ENCODE measurements at regions not wholly inside any gene's neighbourhood (a gene's known extent, or its start where the extent isn't known, plus 50 kb on each side); places are given as distances from the start of the nearest gene placed in this dataset.

GRCh38 chr10:117662751-117663540, 120.4 kb downstream of the EMX2 start:
- DNase-seq (ENCODE audit: insufficient read length): no peak
- FAIRE-seq: no peak
- no peak for TF ChIP-seq TAF1 (IDR thresholded peaks at IDR 0.05; ENCODE audit: borderline replicate concordance, low read depth, low read length)
- no peak for TF ChIP-seq POLR2AphosphoS5 (IDR thresholded peaks at IDR 0.05; ENCODE audit: low read depth, low read length)
- no peak for TF ChIP-seq POLR2A (IDR thresholded peaks at IDR 0.05; ENCODE audit: low read depth, low read length)

- TF ChIP-seq POLR2A (IDR thresholded peaks at IDR 0.05; ENCODE audit: low read depth, low read length): no peak
- no peak for TF ChIP-seq TAF1 (IDR thresholded peaks at IDR 0.05; ENCODE audit: borderline replicate concordance, low read depth, low read length)
- TF ChIP-seq POLR2AphosphoS5 (IDR thresholded peaks at IDR 0.05; ENCODE audit: low read depth, low read length): no peak
- peak; percentile 46 for FAIRE-seq
- peak; percentile 44 for DNase-seq (ENCODE audit: insufficient read length)
These were observed 121.2 kb downstream of the EMX2 start for GRCh38 chr10:117663750-117664149.

GRCh38 chr10:117664288-117664687, 121.7 kb downstream of the EMX2 start:
- DNase-seq (ENCODE audit: insufficient read length): no peak
- FAIRE-seq: no peak
- TF ChIP-seq TAF1 (IDR thresholded peaks at IDR 0.05; ENCODE audit: borderline replicate concordance, low read depth, low read length) (no peak), POLR2A (IDR thresholded peaks at IDR 0.05; ENCODE audit: low read depth, low read length) (no peak), POLR2AphosphoS5 (IDR thresholded peaks at IDR 0.05; ENCODE audit: low read depth, low read length) (no peak)

- DNase-seq (ENCODE audit: insufficient read length): no peak
- TF ChIP-seq TAF1 (IDR thresholded peaks at IDR 0.05; ENCODE audit: borderline replicate concordance, low read depth, low read length): no peak
- no peak for TF ChIP-seq POLR2AphosphoS5 (IDR thresholded peaks at IDR 0.05; ENCODE audit: low read depth, low read length)
- no peak for TF ChIP-seq POLR2A (IDR thresholded peaks at IDR 0.05; ENCODE audit: low read depth, low read length)
- FAIRE-seq: no peak
These were observed 123.6 kb downstream of the EMX2 start for GRCh38 chr10:117666166-117666565.

GRCh38 chr10:117666965-117667364, 124.4 kb downstream of the EMX2 start:
- TF ChIP-seq POLR2AphosphoS5 (IDR thresholded peaks at IDR 0.05; ENCODE audit: low read depth, low read length) (no peak), TAF1 (IDR thresholded peaks at IDR 0.05; ENCODE audit: borderline replicate concordance, low read depth, low read length) (no peak), POLR2A (IDR thresholded peaks at IDR 0.05; ENCODE audit: low read depth, low read length) (no peak)
- DNase-seq (ENCODE audit: insufficient read length) (no peak), FAIRE-seq (no peak)

GRCh38 chr10:117667831-117668230, 125.3 kb downstream of the EMX2 start:
- TF ChIP-seq TAF1 (IDR thresholded peaks at IDR 0.05; ENCODE audit: borderline replicate concordance, low read depth, low read length): no peak
- TF ChIP-seq POLR2A (IDR thresholded peaks at IDR 0.05; ENCODE audit: low read depth, low read length): no peak
- no peak for TF ChIP-seq POLR2AphosphoS5 (IDR thresholded peaks at IDR 0.05; ENCODE audit: low read depth, low read length)
- FAIRE-seq (no peak), DNase-seq (ENCODE audit: insufficient read length) (no peak)

- DNase-seq (ENCODE audit: insufficient read length): no peak
- FAIRE-seq: no peak
- TF ChIP-seq POLR2A (IDR thresholded peaks at IDR 0.05; ENCODE audit: low read depth, low read length) (no peak), TAF1 (IDR thresholded peaks at IDR 0.05; ENCODE audit: borderline replicate concordance, low read depth, low read length) (no peak)
These were observed 125.9 kb downstream of the EMX2 start for GRCh38 chr10:117668327-117669008.

GRCh38 chr10:117669122-117669521, 126.6 kb downstream of the EMX2 start:
- FAIRE-seq (no peak), DNase-seq (ENCODE audit: insufficient read length) (no peak)
- TF ChIP-seq TAF1 (IDR thresholded peaks at IDR 0.05; ENCODE audit: borderline replicate concordance, low read depth, low read length) (no peak), POLR2AphosphoS5 (IDR thresholded peaks at IDR 0.05; ENCODE audit: low read depth, low read length) (no peak), POLR2A (IDR thresholded peaks at IDR 0.05; ENCODE audit: low read depth, low read length) (no peak)

GRCh38 chr10:117670116-117670904, 127.8 kb downstream of the EMX2 start:
- no peak for FAIRE-seq
- no peak for DNase-seq (ENCODE audit: insufficient read length)
- TF ChIP-seq POLR2A (IDR thresholded peaks at IDR 0.05; ENCODE audit: low read depth, low read length) (no peak), TAF1 (IDR thresholded peaks at IDR 0.05; ENCODE audit: borderline replicate concordance, low read depth, low read length) (no peak), POLR2AphosphoS5 (IDR thresholded peaks at IDR 0.05; ENCODE audit: low read depth, low read length) (no peak)

GRCh38 chr10:117673230-117674010, 130.9 kb downstream of the EMX2 start:
- no peak for DNase-seq (ENCODE audit: insufficient read length)
- TF ChIP-seq POLR2A (IDR thresholded peaks at IDR 0.05; ENCODE audit: low read depth, low read length): no peak
- no peak for TF ChIP-seq POLR2AphosphoS5 (IDR thresholded peaks at IDR 0.05; ENCODE audit: low read depth, low read length)
- TF ChIP-seq TAF1 (IDR thresholded peaks at IDR 0.05; ENCODE audit: borderline replicate concordance, low read depth, low read length): no peak
- no peak for FAIRE-seq

- DNase-seq (ENCODE audit: insufficient read length): no peak
- TF ChIP-seq POLR2A (IDR thresholded peaks at IDR 0.05; ENCODE audit: low read depth, low read length) (no peak), POLR2AphosphoS5 (IDR thresholded peaks at IDR 0.05; ENCODE audit: low read depth, low read length) (no peak), TAF1 (IDR thresholded peaks at IDR 0.05; ENCODE audit: borderline replicate concordance, low read depth, low read length) (no peak)
- FAIRE-seq: no peak
These were observed 131.7 kb downstream of the EMX2 start for GRCh38 chr10:117674201-117674600.
